NCI-H1930 (cell line): ENCODE measurements at regions not wholly inside any gene's neighbourhood (a gene's known extent, or its start where the extent isn't known, plus 50 kb on each side); places are given as distances from the start of the nearest gene placed in this dataset.
"Not testable (repeated sequence)": the region's sequence is repeated elsewhere in the genome, so short reads cannot be mapped to it uniquely, and the experiment has no call there.

Experiments used
- DNase-seq, 2 experiments: peaks; one replicate each; lab custom pipeline; 2025; lab: John Stamatoyannopoulos, UW

DNA sequence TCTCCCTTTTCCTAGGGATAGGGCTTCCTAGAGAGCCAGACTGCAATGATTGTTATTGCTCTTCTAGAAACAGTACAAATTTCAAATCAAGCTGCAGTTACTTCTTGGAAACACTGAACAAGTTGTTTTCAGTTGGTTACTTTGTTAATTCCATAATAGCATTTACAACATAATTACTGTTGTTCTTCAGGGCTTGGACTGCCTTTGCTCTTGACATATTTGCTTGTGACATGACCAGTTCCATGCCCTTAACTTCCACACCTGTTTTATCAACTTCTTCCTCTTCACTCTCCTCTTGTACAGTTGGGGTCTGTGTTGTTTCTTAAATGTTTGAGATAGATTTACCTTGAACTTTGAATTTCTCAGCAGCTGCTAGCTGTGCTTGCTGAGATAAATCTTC, 104.4 kb downstream of the SEC23IP start:
- no peak for DNase-seq

DNA sequence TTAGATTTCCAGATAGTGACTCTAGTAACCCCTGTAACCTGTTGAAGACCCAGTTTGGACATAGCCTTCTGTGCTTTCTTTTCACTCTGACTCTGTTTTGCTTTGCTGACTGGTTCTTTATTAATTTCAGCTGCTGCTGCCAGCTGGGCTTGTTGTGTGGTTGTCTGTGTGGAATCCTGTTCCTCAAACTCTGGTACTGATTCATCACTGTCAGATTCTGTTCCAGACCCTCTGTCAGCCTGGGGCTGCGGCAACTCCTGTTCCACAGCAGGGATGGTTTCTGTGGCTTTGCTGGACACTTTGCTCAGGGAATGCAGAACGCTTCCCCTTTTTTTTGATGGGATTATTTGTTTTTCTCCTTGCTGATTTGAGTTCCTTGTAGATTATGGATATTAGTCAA, 104.9 kb downstream of the SEC23IP start:
- no peak for DNase-seq

DNA sequence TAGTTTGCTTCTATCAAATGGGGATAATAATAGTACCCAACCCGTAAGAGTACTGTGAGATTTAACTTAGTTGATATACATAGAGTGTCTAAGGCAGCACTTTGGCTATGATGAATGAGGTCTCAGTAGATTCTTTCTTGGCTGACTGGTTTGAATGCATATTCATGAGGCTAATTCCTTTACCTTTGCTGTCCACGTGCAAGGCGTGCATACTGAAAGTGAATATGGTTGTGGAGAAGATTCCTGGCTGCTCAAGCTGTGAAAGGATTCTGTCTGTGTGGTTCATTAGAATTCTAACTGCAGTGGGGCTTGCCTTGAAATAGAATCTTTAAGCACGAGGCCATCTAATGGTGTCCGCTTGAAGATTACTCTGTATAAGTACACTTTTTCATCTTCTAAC, 110.3 kb downstream of the SEC23IP start:
- DNase-seq, result no peak

DNA sequence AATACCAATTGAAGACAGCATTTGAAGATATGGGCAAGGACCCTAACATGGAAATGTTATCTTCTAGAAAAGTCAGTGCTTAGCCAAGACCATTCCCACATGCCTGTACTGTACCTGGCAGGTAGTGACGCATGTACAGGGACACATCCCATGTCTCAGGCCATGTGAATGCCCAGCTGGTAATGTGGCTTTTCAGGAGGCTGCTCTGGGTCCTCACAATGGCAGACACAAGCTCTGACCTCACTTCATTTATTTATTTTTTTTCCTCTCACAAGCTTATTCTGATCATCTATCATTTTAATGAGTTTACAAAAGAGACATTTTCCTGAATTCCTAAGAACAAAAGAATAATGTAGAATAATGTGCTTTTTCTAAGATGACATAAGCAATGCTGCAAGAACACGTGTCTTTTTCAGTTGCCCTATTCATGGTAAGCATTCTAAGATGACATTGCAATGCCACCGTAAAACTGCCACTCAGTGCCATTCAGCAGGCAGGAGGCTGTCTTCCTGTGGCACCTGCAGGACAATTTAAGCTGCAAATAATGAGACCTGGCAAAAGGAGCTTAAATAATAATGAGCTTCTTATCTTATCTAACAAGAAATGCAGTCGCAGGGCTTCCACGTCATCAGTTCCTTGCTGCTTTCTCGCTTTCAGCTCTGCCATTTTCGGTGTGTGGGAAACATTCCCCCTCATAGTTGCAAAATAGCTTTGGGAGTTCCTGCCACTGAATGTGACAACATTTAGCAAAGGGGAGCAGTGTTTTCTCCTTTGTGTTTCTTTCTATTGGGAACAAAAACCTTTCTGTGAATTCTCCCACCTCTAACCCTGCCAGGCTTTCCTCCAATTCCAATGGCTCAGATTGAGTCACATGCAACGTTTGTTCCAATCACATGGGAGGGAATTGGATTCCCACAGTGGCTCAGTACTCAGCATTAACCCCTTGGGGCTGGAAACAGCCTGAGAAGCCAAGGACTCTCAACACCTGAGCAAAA, 113.0 kb downstream of the SEC23IP start:
- no peak for DNase-seq

DNA sequence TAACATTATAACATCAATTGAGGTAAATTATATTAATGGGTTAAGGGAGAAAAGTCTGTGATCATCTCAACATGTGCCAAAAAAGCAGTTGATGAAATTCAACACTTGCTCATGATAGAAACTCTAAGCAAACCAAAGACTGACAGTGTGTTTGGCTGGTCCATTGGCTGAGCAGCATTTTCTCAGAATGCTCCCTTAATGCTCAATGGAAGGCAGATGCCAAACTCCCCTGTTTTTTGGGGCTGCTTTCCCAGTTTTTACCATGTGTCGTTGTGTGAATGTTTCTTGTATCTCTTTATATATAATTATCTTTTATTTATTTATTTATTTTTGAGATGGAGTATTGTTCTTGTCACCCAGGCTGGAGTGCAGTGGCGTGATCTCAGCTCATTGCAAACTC, 114.7 kb downstream of the SEC23IP start:
- DNase-seq, result no peak

DNA sequence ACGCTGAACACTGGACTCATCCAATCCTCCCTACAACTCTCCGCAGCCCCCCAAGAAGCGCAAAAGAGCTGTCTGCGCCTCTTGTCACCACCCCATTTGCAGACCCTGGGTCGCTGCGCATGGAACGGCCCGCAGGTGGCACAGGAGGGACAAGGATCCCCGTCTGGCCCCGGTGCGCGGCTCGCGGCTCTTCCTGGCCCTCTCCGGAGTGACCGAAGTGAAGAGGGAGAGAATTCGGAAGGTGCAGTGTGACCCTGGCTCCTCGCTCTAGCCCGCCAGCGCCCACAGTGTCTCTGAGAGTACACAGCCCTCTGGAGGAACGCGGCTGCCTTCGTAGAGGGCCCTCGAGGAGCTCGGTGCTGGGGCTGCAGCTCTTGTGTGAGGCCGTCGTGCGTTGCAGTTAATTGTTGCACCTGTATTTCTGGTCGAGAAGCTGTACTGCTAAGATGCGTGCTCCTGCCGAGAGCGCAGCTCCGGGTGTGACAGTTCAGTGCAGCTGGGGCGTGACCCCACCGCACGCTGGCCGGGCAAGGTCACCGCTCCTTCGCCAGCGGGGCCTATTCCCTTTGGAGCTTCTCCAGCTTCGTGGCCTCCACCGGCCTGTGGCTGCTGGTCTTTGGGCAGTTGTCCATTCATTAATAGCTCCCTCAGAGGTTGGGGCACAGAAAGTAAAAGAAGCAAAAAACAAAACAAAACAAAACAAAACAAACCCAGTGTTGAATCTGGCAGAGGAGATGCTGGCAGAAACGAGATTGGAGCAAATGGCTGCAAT, 119.0 kb downstream of the SEC23IP start:
- no peak for DNase-seq

DNA sequence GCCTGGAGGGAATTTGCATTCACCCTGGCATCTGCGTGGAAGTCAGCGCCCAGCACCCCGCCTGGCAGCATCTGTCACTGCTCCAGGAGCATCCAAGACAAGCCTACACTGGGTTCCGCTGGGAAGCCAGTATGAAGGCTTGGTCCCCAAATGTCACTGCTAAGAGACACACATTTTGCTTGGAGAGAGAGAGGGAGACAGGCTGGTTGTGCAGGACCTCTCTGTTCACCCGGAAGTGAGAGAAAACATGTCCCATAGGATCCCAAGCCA, 119.5 kb downstream of the SEC23IP start:
- DNase-seq, result no peak

DNA sequence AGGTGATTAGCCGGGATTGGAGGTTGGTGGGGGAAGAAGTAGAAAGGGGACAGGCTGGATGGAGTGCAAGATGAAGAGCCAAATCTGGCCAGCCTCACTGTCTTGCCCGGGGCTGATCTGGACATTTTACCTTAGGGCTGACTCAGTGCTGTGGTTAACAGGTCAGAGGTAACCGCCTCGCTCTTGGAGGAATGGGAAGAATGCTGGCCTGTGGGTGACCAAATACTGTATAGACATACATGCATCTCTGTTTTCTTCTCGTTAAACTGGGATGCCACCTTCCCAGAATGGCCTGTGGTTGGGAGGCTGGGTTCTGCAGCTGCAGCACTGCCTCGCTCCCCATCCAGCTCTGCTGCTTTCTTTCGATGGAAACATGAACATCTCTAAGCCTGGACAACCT, 120.0 kb downstream of the SEC23IP start:
- no peak for DNase-seq

DNA sequence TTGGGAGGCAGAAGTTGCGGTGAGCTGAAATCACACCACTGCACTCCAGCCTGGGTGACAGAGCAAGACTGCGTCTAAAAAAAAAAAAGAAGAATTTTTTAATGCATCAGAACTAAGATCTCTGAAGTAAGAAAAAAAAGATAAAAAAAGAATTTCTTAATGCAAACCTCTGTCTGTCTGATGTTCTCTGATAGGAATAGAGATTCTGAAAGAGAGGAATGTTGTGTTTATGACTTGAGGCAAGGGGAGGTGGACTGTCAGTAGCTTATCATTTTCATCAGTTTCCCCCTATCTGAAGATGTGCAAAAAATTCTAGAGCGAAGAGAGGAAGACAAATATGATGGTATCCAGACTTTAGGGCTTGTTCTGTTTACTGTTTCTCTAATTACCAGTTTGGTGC, 121.5 kb downstream of the SEC23IP start:
- DNase-seq, result no peak

DNA sequence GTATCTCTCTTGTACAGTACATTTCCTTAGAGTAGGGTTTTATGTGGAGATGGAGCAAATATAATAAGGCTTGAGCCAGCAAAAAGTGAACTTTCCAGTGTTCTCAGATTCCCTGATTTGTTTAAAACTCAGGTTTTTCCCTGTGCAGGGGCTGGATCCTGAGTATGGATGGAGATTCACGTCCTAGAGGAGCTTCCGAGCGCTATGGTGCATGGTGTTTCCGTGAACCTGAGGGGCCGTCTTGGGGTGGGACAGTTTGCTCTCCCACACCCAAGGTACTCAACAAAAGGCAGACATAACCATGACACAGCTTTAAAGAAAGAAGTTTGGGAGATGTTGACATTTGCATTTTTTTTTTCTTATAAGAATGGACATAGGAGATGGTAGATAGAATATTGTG, 122.5 kb downstream of the SEC23IP start:
- DNase-seq, result no peak

DNA sequence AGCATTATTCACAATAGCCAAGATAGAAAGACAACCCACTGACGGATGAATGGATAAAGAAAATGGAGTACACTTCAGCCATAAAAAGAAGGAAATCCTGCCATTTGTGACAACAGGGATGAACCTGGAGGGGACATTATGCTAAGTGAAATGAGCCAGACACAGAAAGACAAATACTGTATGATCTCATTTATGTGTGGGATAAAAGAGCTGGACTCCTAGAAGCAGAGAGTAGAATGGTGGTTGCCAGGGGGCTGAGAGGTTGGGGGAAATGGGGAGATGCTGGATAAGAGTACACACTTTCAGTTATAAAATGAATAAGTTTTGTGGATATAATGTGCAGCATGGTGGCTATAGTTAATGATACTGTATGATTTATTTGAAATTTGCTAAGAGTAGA, 124.4 kb downstream of the SEC23IP start:
- DNase-seq, result no peak

DNA sequence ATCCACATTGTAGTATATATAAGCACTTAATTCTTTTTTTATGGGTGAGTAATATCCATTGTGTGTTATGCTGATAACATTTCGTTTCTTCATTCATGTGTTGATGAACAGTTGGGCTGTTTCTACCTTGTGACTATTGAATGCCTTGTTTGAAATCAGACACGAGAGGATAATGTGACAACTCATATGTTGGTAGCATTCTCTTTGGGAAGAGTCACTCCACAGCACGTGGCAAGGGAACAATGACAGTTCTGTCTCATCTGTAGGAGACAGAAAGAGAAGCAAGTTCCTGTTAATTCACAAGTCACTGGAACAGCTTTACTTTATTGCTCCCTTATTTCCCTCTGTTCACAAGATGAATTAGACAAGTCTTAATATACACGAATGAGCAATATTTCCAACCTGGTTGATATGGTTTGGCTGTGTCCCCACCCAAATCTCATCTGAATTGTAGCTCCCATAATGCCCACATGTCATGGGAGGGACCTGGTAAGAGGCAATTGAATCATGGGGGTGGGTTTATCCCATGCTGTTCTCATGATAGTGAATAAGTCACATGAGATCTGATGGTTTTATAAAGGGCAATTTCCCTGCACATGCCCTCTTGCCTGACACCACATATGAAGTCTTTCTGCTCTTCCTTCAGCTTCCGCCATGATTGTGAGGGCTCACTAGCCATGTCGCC, 125.3 kb downstream of the SEC23IP start:
- no peak for DNase-seq

DNA sequence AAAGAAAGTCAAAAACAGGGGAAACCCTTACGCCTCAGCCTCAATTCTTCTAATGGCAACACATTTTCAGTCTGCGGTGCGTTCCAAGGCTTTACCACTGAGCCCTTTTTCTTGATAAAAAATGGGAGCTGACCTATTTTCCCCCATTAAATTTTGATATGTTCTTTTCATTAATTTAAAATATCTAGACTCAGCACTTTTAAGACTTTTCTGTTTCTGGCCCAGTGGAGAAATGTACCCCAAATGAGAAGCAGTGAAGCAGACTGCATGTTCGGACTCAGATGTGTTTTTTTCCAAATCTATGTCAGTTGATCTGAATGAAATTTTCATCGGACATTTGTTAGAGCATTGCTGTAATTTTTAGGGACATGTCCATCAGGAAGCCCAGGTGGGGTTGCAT, 126.2 kb downstream of the SEC23IP start:
- no peak for DNase-seq

DNA sequence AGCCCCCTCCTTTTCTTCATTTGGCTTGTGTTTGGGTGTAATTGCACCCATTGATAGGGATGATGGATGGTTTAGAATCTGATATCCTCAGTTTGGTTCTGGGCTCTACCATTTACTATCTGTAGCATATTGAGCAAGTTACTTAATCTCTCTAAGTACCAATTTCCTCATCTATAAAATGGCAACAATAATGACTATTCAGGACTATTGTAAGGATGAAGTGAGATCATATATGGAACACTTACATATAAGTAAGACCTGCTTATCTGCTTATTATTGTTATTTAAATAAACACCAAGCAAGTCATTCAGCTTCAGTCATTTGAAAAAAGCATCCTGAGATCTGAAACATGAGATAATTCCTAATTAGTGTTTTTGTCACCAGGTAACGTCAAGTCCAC, 127.0 kb downstream of the SEC23IP start:
- DNase-seq, result no peak

DNA sequence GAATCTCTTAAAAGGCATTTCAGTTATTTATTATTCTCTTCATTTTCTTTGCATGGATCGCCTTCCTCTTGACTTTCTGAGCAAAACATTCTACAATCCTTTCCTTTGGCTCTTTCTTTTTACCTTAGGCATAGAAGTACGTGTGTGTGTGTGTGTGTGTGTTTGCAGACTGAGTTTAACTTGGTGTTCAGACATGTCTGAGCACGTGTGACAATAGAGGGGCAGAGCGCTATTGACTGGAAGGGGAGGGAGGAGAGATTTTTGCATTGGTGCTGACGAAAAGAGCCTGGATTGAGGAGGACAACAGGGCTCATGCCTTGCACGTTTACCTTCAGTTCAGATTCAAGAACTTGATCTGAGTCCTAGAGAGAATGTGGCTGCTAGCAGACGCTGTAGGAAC, 129.8 kb downstream of the SEC23IP start:
- DNase-seq, result no peak

DNA sequence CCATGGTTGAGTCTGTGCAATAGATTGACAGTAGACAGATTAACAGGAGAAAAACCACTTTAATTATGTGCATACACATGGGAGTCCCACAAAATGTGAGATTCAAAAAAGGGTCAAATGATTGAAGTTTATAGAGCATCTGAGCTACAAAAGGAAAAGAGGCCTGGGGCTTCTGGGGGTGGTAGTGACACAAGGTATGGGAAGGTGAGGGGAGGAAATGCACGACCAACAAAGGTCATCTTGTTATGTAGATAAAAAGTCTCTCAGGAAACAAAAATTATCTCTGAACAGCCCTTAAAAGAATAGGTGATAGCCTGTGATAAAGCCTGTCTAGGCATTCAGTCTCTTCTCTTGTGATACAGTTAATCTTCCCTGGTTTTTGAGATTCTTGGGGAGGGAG, 141.7 kb downstream of the SEC23IP start:
- DNase-seq, result no peak

DNA sequence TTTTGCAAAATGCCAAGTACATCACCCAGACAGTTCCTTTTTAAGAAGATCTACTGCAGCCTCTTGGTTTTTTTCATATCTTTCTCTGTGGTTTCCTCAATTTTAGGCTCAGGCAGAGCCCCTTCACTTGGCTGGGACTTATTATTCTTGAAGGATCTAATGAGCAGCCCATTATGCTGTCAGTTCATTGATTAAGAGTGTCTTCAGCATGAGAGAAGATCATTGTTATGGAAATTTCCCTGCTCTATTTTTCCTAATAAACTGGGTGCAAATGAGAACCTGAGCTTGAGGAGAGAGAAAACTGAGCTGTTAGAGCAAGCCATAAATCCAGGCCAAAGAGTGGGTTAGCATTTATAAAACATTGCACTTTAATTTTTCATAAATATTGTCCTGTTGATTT, 146.5 kb downstream of the SEC23IP start:
- no peak for DNase-seq

DNA sequence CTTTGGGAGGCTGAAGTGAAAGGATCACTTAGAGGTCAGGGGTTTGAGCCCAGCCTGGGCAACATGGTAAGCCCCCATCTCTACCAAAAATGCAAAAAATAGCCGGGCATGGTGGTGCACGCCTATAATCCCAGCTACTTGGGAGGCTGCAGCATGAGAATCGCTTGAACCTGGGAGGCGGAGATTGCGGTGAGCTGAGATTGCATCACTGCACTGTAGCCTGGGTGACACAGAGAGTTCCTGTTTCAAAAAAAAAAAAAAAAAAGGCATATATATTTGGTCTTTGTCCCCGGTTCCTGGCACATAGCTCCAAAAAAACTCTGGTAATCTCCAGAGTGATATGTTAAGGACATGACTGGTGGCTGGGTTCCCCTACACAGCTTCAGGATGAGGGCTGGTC, 147.3 kb downstream of the SEC23IP start:
- DNase-seq, result no peak

DNA sequence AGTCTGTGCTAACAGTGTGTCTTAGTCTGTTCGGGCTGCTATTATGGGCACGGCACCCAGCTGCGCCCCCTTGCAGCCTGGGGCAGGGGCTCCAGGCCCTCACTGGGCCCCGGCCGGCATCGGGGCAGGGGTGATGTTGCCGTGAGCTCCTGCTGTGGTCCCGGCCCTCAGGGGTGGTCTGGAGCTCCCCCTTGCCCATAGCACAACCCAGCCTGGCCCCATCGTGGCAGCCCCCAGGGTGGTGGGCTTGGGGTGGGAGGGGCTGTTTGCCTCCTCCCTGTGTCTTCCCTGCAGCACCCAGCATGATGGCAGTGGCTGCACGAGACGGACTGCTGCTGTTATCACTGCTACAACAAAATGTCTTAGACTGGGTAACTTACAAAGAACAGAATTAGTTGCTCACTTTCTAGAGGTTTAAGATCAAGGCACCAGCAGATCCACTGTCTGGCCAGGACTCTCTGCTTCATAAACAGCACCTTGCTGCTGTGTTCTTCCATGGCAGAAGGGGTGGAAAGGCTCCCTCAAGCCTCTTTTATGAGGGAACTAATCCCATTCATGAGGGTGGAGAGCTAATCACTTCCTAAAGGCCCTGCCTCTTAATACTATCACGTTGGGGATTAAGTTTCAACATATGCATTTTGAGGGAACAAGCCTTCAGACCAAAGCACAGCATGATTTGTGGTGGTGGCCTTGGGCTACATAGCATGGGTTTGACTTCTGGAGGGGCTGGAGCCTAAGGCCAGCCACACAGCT, 149.5 kb downstream of the SEC23IP start:
- DNase-seq, result no peak

DNA sequence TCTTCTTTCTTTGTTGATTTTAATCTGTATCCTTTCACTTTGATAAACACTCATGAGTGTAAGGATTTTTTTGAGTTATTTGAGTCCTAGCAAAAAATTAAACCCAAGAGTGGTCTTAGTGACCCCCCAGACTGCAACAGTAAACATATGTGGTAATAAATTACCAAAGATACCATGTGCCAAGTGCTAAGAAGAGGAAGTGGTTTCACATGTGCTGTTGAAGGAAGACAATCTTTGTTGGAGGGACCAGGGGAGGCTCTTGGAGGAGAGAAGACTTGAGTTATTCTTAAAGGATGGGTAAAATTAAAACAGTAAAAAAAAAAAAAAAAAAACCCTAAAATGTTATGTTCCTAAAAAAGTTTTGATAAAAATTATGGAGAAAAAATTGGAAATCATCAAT, 150.2 kb downstream of the SEC23IP start:
- no peak for DNase-seq

DNA sequence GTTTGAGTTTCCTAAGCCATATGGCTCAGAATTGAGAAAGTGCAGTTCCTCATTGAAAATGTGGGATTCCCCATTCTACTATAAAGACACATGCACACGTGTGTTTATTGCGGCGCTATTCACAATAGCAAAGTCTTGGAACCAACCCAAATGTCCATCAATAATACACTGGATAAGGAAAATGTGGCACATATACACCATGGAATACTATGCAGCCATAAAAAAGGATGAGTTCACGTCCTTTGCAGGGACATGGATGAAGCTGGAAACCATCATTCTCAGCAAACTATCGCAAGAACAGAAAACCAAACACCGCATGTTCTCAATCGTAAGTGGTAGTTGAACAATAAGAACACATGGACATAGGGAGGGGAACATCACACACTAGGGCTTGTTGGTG, 154.8 kb downstream of the SEC23IP start:
- not testable (repeated sequence) for DNase-seq

DNA sequence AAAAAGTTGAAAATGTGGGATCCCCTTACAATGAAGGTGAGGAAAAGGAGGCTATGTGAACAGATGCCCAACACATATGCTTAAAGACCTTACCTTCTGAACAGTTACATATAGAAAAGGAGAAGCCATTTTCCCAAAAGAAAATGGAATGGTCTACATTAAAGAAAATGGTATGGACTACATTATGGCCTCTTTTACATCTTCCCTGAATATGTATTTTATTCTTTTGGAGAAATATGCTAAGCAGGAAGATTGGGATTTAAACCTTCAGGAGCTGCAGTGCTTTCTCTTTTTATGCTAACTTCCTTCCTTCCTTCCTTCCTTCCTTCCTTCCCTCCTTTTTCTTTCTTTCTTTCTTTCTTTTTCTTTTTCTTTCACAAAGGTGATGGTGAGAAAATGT, 155.4 kb downstream of the SEC23IP start:
- DNase-seq, result no peak
